Peyer's patch (tissue), 4 donors: ENCODE measurements at regions not wholly inside any gene's neighbourhood (a gene's known extent, or its start where the extent isn't known, plus 50 kb on each side); places are given as distances from the start of the nearest gene placed in this dataset.

ENCODE experiments used
- CTCF ChIP-seq, 6 experiments: fragments of 450-650 bp in 4 of 6; fragments of 200-600 bp in 2 of 6; sonication (generic) in 1 of 6; IDR thresholded peaks; one replicate each; pipeline ENCODE4 v1.5.1; 2017 to 2019; ENCODE audit warnings: antibody characterized with exemption in 6 of 6, mild to moderate bottlenecking in 3 of 6, moderate library complexity in 1 of 6
- POLR2A ChIP-seq, 2 donors: fragments of 450-650 bp; IDR thresholded peaks; one replicate each; pipeline ENCODE4 v1.5.1; 2017; ENCODE audit warnings: antibody characterized with exemption in 2 of 2, mild to moderate bottlenecking in 2 of 2, moderate library complexity in 2 of 2

DNA sequence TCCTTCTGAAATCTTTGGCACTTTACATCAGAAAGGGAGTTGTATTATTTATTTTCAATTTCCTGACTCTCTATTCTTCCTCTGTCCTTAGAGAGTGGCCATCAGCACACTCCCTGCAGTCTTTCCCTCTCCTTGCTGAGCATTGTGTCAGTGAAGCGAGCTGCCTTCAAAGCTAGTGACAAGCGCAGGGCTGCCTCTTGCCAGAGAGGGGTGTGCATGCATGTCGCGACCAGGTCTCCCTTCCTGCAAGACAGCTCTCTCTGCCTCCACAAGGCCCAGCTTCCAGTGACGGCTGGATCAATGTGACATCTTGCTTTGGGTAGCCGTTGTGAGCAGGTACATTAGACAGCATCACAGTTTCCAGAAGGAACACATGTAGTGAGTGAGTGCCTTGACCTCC lies 810.9 kb upstream of the TENM3 start:
- TF ChIP-seq POLR2A (IDR thresholded peaks at IDR 0.05) (no peak), CTCF (IDR thresholded peaks at IDR 0.05) (no peak)
